ENCODE measurements at regions not wholly inside any gene's neighbourhood (a gene's known extent, or its start where the extent isn't known, plus 50 kb on each side); places are given as distances from the start of the nearest gene placed in this dataset.
"Not testable (repeated sequence)": the region's sequence is repeated elsewhere in the genome, so short reads cannot be mapped to it uniquely, and the experiment has no call there.

DNA sequence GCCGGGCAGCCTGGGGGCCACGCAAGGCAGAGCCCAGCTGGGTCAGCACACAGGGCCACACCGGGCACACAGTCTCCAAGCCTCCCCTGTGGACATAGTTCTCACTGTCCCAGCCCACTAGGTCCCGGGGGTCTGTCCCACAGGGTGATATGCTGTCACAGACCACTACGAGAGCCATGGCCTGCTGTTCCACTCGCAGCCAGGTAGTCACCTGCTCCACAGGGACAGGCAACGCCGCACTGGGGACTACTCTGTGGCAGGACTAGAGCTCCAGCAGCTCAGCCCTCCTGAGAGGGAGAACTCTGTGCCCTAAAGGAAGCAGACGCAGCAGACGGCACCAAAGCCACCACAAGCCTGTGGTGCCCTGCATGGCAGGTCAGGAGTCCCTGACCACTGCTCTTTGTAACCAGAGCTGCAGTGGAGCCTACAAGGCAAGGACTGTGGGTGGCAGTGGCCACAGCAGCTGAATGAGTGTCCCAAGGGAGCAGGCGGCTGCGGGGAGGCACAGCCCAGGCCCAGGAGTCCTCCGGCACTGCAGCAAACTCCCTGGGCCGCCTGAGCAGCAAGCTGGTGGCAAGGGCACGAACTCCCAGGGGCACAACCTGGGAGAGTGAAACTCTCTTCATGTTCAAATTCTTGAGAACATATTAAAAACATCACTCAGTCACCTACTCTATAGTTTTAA, 171.2 kb upstream of the GRK3 start:
- Histone ChIP-seq H3K27me3 (ENCODE audit: control insufficient read depth, insufficient read depth, low read length) (no peaks in the 10 kb centered on the region), H3K4me3 (ENCODE audit: low read length) (no peak overlapping the region), H3K36me3 (ENCODE audit: control insufficient read depth, insufficient read depth, low read length) (no peaks in the 10 kb centered on the region), H3K9me3 (ENCODE audit: control insufficient read depth, insufficient read depth, low read length) (no peaks in the 10 kb centered on the region), H3K27ac (ENCODE audit: low read length) (no peak overlapping the region), H3K4me1 (ENCODE audit: control insufficient read depth, insufficient read depth, low read length) (no peaks in the 10 kb centered on the region)
- no CpG with 5 or more reads among the region's 15 CpGs for WGBS (ENCODE audit: insufficient coverage, insufficient read length)
- DNase-seq (ENCODE audit: low read depth, low spot score) = no peak

DNA sequence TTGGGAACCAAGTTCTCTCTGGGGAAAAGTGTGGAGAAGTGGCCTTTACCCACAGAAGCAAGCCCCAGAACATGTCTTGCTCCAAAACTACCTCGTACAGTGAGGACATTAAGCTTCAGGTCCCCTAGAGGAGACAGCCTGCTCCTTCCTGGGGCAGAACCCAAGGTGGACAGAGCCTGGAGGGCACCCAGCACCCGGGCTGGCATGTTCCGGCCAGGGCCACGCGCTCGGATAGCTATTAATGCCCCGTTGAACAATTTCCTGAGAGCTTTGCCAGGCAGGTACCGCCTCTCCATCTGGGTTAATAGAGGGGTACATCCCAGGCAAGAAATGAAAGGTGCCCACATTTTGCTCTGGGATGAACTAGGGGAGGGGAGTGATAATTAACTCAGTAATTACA, 169.0 kb upstream of the GRK3 start:
- Histone ChIP-seq H3K9me3 (ENCODE audit: control insufficient read depth, insufficient read depth, low read length) (no peaks in the 10 kb centered on the region), H3K4me3 (ENCODE audit: low read length) (no peak overlapping the region)

DNA sequence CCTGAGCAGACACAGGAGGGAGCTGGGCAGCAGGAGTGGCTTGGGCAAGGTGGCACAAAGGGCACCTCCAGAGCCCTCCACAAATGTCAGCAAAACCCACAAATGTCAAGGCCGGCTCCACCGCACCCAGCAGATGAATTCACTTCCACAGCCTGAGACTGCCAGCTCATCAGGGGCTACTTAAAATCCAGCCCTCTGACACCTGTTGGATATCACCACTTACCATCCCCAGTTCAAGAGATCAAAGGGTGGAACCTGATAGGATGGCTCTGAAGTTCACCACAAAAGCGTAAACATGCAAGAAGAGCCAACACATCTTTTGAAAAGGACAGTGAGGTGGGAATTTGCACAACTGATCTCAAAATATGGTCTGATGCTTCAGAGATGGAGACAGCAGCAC, 168.6 kb upstream of the GRK3 start:
- Histone ChIP-seq H3K4me1 (ENCODE audit: control insufficient read depth, insufficient read depth, low read length) (0 out of 2 replicates have a peak, but pooled peaks cover 1% of the 10 kb centered on the region), H3K36me3 (ENCODE audit: control insufficient read depth, insufficient read depth, low read length) (no peaks in the 10 kb centered on the region), H3K4me3 (ENCODE audit: low read length) (no peak overlapping the region), H3K27me3 (ENCODE audit: control insufficient read depth, insufficient read depth, low read length) (no peaks in the 10 kb centered on the region), H3K27ac (ENCODE audit: low read length) (no peak overlapping the region), H3K9me3 (ENCODE audit: control insufficient read depth, insufficient read depth, low read length) (no peaks in the 10 kb centered on the region)
- WGBS (ENCODE audit: insufficient coverage, insufficient read length) = no CpG with 5 or more reads among the region's 3 CpGs
- DNase-seq (ENCODE audit: low read depth, low spot score) = no peak

More for the DNA sequence above, 169.0 kb upstream of the GRK3 start:
- Histone ChIP-seq H3K27ac (ENCODE audit: low read length) (no peak overlapping the region), H3K4me1 (ENCODE audit: control insufficient read depth, insufficient read depth, low read length) (no peaks in the 10 kb centered on the region), H3K36me3 (ENCODE audit: control insufficient read depth, insufficient read depth, low read length) (no peaks in the 10 kb centered on the region), H3K27me3 (ENCODE audit: control insufficient read depth, insufficient read depth, low read length) (no peaks in the 10 kb centered on the region)
- DNase-seq (ENCODE audit: low read depth, low spot score) = no peak
- WGBS (ENCODE audit: insufficient coverage, insufficient read length) = no CpG with 5 or more reads among the region's 8 CpGs

GRCh38 chr22:25396615-25397200, 167.8 kb upstream of the GRK3 start:
- no CpG with 5 or more reads among the region's 10 CpGs for WGBS (ENCODE audit: insufficient coverage, insufficient read length)
- no peaks in the 10 kb centered on the region for H3K27me3 ChIP-seq (ENCODE audit: control insufficient read depth, insufficient read depth, low read length)
- no peaks in the 10 kb centered on the region for H3K36me3 ChIP-seq (ENCODE audit: control insufficient read depth, insufficient read depth, low read length)
- no peak overlapping the region for H3K27ac ChIP-seq (ENCODE audit: low read length)
- peaks cover 3% of the 10 kb centered on the region; the same call in 1 of the 2 replicates for H3K4me1 ChIP-seq (ENCODE audit: control insufficient read depth, insufficient read depth, low read length)
- no peak for DNase-seq (ENCODE audit: low read depth, low spot score)
- H3K9me3 ChIP-seq (ENCODE audit: control insufficient read depth, insufficient read depth, low read length) = no peaks in the 10 kb centered on the region
- no peak overlapping the region for H3K4me3 ChIP-seq (ENCODE audit: low read length)

- no CpG with 5 or more reads among the region's 3 CpGs for WGBS (ENCODE audit: insufficient coverage, insufficient read length)
- no peaks in the 10 kb centered on the region for H3K36me3 ChIP-seq (ENCODE audit: control insufficient read depth, insufficient read depth, low read length)
- no peak overlapping the region for H3K27ac ChIP-seq (ENCODE audit: low read length)
- H3K4me1 ChIP-seq (ENCODE audit: control insufficient read depth, insufficient read depth, low read length) = peaks cover 3% of the 10 kb centered on the region; the same call in 1 of the 2 replicates
- no peaks in the 10 kb centered on the region for H3K9me3 ChIP-seq (ENCODE audit: control insufficient read depth, insufficient read depth, low read length)
- no peak overlapping the region for H3K4me3 ChIP-seq (ENCODE audit: low read length)
- H3K27me3 ChIP-seq (ENCODE audit: control insufficient read depth, insufficient read depth, low read length) = no peaks in the 10 kb centered on the region
- no peak for DNase-seq (ENCODE audit: low read depth, low spot score)
These were observed 166.9 kb upstream of the GRK3 start for GRCh38 chr22:25397616-25398015.

DNA sequence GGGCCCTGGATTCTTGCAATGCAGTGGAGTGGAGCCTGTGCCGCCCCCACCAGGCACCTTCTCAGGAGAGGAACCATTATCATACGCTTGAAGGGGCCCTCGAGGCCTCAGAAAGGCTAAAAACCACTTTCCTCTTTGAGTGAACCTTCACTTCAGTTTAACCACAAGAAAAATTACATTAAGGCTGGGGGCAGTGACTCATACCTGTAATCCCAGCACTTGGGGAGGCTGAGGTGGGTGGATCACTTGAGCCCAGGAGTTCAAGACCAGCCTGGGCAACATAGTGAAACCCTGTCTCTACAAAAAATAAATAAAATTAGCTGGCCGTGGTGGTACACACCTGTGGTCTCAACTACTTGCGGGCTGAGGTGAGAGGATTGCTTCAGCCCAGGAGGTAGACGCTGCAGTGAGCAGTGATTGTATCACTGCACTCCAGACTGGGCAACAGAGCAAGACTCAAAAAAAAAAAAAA, 165.8 kb upstream of the GRK3 start:
- no CpG with 5 or more reads among the region's 6 CpGs for WGBS (ENCODE audit: insufficient coverage, insufficient read length)
- H3K27ac ChIP-seq (ENCODE audit: low read length); H3K36me3 ChIP-seq (ENCODE audit: control insufficient read depth, insufficient read depth, low read length); H3K9me3 ChIP-seq (ENCODE audit: control insufficient read depth, insufficient read depth, low read length); H3K4me3 ChIP-seq (ENCODE audit: low read length); H3K27me3 ChIP-seq (ENCODE audit: control insufficient read depth, insufficient read depth, low read length); DNase-seq (ENCODE audit: low read depth, low spot score); H3K4me1 ChIP-seq (ENCODE audit: control insufficient read depth, insufficient read depth, low read length): not testable (repeated sequence)

GRCh38 chr22:25399649-25400151, 164.8 kb upstream of the GRK3 start:
- Histone ChIP-seq H3K9me3 (ENCODE audit: control insufficient read depth, insufficient read depth, low read length) (no peaks in the 10 kb centered on the region), H3K4me3 (ENCODE audit: low read length) (no peak overlapping the region), H3K27me3 (ENCODE audit: control insufficient read depth, insufficient read depth, low read length) (no peaks in the 10 kb centered on the region), H3K27ac (ENCODE audit: low read length) (no peak overlapping the region), H3K36me3 (ENCODE audit: control insufficient read depth, insufficient read depth, low read length) (no peaks in the 10 kb centered on the region), H3K4me1 (ENCODE audit: control insufficient read depth, insufficient read depth, low read length) (peaks cover 3% of the 10 kb centered on the region; the same call in 1 of the 2 replicates)
- no peak for DNase-seq (ENCODE audit: low read depth, low spot score)
- WGBS (ENCODE audit: insufficient coverage, insufficient read length) = no CpG with 5 or more reads among the region's 12 CpGs

DNA sequence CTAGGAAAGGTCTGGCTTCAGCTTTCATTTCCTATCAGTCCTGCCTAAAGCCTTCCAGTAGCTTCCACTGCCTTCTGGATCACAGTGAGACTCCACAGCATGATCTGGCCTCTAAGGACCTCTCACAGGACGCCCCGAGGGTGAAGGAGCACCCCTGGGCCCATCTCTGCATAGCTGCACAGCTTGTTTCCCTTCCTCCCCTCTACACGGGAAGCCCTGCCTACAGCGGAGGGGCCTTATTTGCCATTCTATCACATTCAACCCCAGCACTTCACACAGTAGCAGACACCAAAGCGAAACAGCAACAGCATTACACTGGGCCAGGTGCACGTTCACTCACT, 162.3 kb upstream of the GRK3 start:
- H3K27me3 ChIP-seq (ENCODE audit: control insufficient read depth, insufficient read depth, low read length) = no peaks in the 10 kb centered on the region
- H3K9me3 ChIP-seq (ENCODE audit: control insufficient read depth, insufficient read depth, low read length) = no peaks in the 10 kb centered on the region
- WGBS (ENCODE audit: insufficient coverage, insufficient read length) = no CpG with 5 or more reads among the region's 6 CpGs
- no peak overlapping the region for H3K27ac ChIP-seq (ENCODE audit: low read length)
- no peak overlapping the region for H3K4me3 ChIP-seq (ENCODE audit: low read length)
- no peak for DNase-seq (ENCODE audit: low read depth, low spot score)
- H3K4me1 ChIP-seq (ENCODE audit: control insufficient read depth, insufficient read depth, low read length) = peaks cover 3% of the 10 kb centered on the region; the same call in 1 of the 2 replicates
- no peaks in the 10 kb centered on the region for H3K36me3 ChIP-seq (ENCODE audit: control insufficient read depth, insufficient read depth, low read length)

GRCh38 chr22:25402501-25403283, 161.8 kb upstream of the GRK3 start:
- no peak for DNase-seq (ENCODE audit: low read depth, low spot score)
- H3K27me3 ChIP-seq (ENCODE audit: control insufficient read depth, insufficient read depth, low read length) = no peaks in the 10 kb centered on the region
- no peak overlapping the region for H3K27ac ChIP-seq (ENCODE audit: low read length)
- H3K4me3 ChIP-seq (ENCODE audit: low read length) = no peak overlapping the region
- no CpG with 5 or more reads among the region's 14 CpGs for WGBS (ENCODE audit: insufficient coverage, insufficient read length)
- peaks cover 3% of the 10 kb centered on the region; the same call in 1 of the 2 replicates for H3K4me1 ChIP-seq (ENCODE audit: control insufficient read depth, insufficient read depth, low read length)
- H3K9me3 ChIP-seq (ENCODE audit: control insufficient read depth, insufficient read depth, low read length) = no peaks in the 10 kb centered on the region
- no peaks in the 10 kb centered on the region for H3K36me3 ChIP-seq (ENCODE audit: control insufficient read depth, insufficient read depth, low read length)

GRCh38 chr22:25403284-25403810, 161.1 kb upstream of the GRK3 start:
- no peak overlapping the region for H3K4me3 ChIP-seq (ENCODE audit: low read length)
- DNase-seq (ENCODE audit: low read depth, low spot score) = no peak
- no peaks in the 10 kb centered on the region for H3K36me3 ChIP-seq (ENCODE audit: control insufficient read depth, insufficient read depth, low read length)
- WGBS (ENCODE audit: insufficient coverage, insufficient read length) = no CpG with 5 or more reads among the region's 8 CpGs
- H3K27me3 ChIP-seq (ENCODE audit: control insufficient read depth, insufficient read depth, low read length) = no peaks in the 10 kb centered on the region
- H3K27ac ChIP-seq (ENCODE audit: low read length) = no peak overlapping the region
- H3K9me3 ChIP-seq (ENCODE audit: control insufficient read depth, insufficient read depth, low read length) = no peaks in the 10 kb centered on the region
- H3K4me1 ChIP-seq (ENCODE audit: control insufficient read depth, insufficient read depth, low read length) = peaks cover 3% of the 10 kb centered on the region; the same call in 1 of the 2 replicates

All from iPS DF 6.9 (cell line).